B cell (primary cell): ENCODE measurements at regions not wholly inside any gene's neighbourhood (a gene's known extent, or its start where the extent isn't known, plus 50 kb on each side); places are given as distances from the start of the nearest gene placed in this dataset.

Source experiments
- CTCF ChIP-seq: fragments of 200-600 bp; IDR thresholded peaks from one replicate; pipeline ENCODE4 v1.8.0; 2022; ENCODE audit warnings: antibody characterized with exemption, mild to moderate bottlenecking
- EZH2 ChIP-seq: IDR thresholded peaks from 2 replicates; pipeline ENCODE4 v1.6.1; 2012; ENCODE audit warnings: borderline replicate concordance, low read depth, mild to moderate bottlenecking, moderate library complexity, low read length; ENCODE audit not compliant: insufficient read depth, poor library complexity, severe bottlenecking

GRCh38 chr3:40976241-40976640, 223.1 kb upstream of the CTNNB1 start:
- TF ChIP-seq CTCF (no peak), EZH2 (no peak)
